AG10803 (cell line): ENCODE measurements at regions not wholly inside any gene's neighbourhood (a gene's known extent, or its start where the extent isn't known, plus 50 kb on each side); places are given as distances from the start of the nearest gene placed in this dataset.

Experiments used
- DNase-seq: peaks from one replicate; pipeline ENCODE4 v3.0.0; 2010; ENCODE audit warnings: low read depth
- H3K4me3 ChIP-seq: 2 replicates; pipeline ENCODE4 v1.5.1; 2011; ENCODE audit warnings: mild to moderate bottlenecking, low read length, control low read depth
- TF ChIP-seq, protein P1 (sequence below): conservative IDR thresholded peaks from 2 replicates; pipeline ENCODE4 v1.5.1; 2011; ENCODE audit warnings: mild to moderate bottlenecking, low read length, control low read depth, inconsistent platforms

- H3K4me3 ChIP-seq = no peak overlapping the region
- no peak for DNase-seq
- TF ChIP-seq, protein P1, sequence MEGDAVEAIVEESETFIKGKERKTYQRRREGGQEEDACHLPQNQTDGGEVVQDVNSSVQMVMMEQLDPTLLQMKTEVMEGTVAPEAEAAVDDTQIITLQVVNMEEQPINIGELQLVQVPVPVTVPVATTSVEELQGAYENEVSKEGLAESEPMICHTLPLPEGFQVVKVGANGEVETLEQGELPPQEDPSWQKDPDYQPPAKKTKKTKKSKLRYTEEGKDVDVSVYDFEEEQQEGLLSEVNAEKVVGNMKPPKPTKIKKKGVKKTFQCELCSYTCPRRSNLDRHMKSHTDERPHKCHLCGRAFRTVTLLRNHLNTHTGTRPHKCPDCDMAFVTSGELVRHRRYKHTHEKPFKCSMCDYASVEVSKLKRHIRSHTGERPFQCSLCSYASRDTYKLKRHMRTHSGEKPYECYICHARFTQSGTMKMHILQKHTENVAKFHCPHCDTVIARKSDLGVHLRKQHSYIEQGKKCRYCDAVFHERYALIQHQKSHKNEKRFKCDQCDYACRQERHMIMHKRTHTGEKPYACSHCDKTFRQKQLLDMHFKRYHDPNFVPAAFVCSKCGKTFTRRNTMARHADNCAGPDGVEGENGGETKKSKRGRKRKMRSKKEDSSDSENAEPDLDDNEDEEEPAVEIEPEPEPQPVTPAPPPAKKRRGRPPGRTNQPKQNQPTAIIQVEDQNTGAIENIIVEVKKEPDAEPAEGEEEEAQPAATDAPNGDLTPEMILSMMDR = no peak
These were observed 710.0 kb upstream of the ID2 start for GRCh38 chr2:7971841-7972240.

DNA sequence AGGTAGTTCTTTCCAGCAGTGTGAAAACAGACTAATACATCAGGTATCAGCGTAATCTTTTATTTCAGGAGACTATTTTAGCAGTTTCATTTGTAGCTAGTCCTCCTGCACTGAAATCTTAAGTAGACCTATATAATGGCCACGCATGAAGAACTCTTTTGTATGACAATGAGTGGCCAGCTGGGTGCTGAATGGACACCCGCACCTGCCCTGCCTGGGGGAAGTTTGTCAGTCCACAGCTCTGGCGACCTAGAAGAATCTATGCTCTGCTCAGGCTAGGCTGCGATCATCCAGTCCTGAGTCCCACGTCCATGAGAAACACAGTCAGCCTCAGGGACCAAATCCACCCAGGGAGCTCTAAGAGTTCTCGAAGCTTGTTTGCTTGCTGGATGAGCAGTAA, 709.2 kb upstream of the ID2 start:
- H3K4me3 ChIP-seq = no peak overlapping the region
- no peak for DNase-seq
- TF ChIP-seq, protein P1 = no peak

- peak; percentile 50 for DNase-seq
- TF ChIP-seq, protein P1 = no peak
- no peak overlapping the region for H3K4me3 ChIP-seq
These were observed 707.9 kb upstream of the ID2 start for GRCh38 chr2:7973801-7974480.

DNA sequence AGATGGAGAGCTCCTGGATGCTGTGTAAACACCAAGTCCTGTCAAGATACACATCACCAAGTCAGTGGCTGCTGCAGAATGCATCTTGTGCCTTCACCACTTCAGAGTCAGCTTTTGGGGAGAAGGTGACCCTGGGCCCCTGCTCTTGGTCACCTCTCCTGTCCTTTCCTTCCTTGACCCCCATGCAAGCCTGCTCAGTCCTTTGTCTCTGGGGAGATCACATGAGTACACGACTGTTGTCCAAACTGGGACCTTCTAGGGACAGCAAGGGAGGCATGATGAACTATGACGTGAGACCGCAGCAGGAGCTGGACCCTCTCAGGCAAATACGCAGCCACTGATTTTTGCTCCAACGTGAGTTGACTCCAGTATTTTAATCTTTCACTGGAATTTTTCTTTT, 706.9 kb upstream of the ID2 start:
- H3K4me3 ChIP-seq = no peak overlapping the region
- no peak for DNase-seq
- TF ChIP-seq, protein P1 = no peak

GRCh38 chr2:7976206-7976605, 705.6 kb upstream of the ID2 start:
- no peak overlapping the region for H3K4me3 ChIP-seq
- TF ChIP-seq, protein P1 = no peak
- DNase-seq = no peak

DNA sequence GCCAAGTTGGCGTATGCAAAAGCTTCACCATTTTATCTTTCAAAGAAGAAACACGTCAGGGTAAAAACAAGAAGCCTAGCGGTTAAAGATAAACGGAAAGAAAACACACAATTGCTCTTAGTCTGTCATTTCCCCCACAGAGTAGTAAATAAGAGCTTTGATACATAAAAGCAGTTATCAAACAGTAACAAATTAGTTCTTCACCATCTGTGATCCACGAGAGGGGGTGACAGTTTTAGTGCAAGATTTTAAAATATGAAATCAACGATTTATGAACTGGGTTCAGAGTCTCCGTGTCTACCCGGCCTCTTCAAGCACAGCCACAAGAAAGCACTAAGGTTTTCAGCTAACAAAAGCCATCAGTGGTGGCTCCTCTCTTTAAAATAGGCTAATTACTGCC, 703.9 kb upstream of the ID2 start:
- H3K4me3 ChIP-seq = no peak overlapping the region
- TF ChIP-seq, protein P1 = no peak

GRCh38 chr2:7982054-7982453, 699.8 kb upstream of the ID2 start:
- no peak for DNase-seq
- TF ChIP-seq, protein P1 = no peak
- H3K4me3 ChIP-seq = no peak overlapping the region

More for the DNA sequence above, 703.9 kb upstream of the ID2 start:
- DNase-seq = no peak
